HepG2 (cell line): ENCODE measurements at regions not wholly inside any gene's neighbourhood (a gene's known extent, or its start where the extent isn't known, plus 50 kb on each side); places are given as distances from the start of the nearest gene placed in this dataset.

Source experiments
- ATF7 ChIP-seq, 2 experiments: fragments of 450-650 bp in 1 of 2; sonication (generic) in 1 of 2; formaldehyde crosslinking in 1 of 2; IDR thresholded peaks; 2 replicates each; pipeline versions ENCODE4 v1.4.0 to v1.6.1; 2016 to 2020; ENCODE audit warnings: antibody characterized with exemption in 1 of 2, mild to moderate bottlenecking in 1 of 2, missing genetic modification reagents in 1 of 2
- ESRRA ChIP-seq: sonication (generic); formaldehyde crosslinking; IDR thresholded peaks from 2 replicates; pipeline ENCODE4 v1.5.1; 2020; ENCODE audit warnings: mild to moderate bottlenecking, low read depth, missing genetic modification reagents
- EZH2 ChIP-seq: conservative IDR thresholded peaks from 2 replicates; pipeline ENCODE4 v1.6.1; 2012; ENCODE audit warnings: mild to moderate bottlenecking, low read depth, low read length, moderate library complexity
- IRF2 ChIP-seq: IDR thresholded peaks from 2 replicates; pipeline ENCODE4 v1.6.1; 2018; ENCODE audit warnings: missing genetic modification reagents, missing compliant biosample characterization
- NR2C2 ChIP-seq: sonication (generic); formaldehyde crosslinking; IDR thresholded peaks from 2 replicates; pipeline ENCODE4 v1.4.0; 2020; ENCODE audit warnings: missing genetic modification reagents, mild to moderate bottlenecking, moderate library complexity, borderline replicate concordance
- POLR2A ChIP-seq, 2 experiments: IDR thresholded peaks; 2 replicates each; pipeline ENCODE4 v1.6.1; 2011; ENCODE audit warnings: low read depth in 2 of 2, low read length in 2 of 2, mild to moderate bottlenecking in 1 of 2, moderate library complexity in 1 of 2; ENCODE audit not compliant: insufficient read depth in 1 of 2
- POLR2AphosphoS5 ChIP-seq: IDR thresholded peaks from 2 replicates; pipeline ENCODE4 v1.6.1; 2012; ENCODE audit warnings: low read depth, low read length
- RNF219 ChIP-seq: sonication (generic); formaldehyde crosslinking; IDR thresholded peaks from 2 replicates; pipeline ENCODE4 v1.5.0; 2020; ENCODE audit warnings: mild to moderate bottlenecking, missing genetic modification reagents
- TBL1XR1 ChIP-seq: fragments of 150-350 bp; IDR thresholded peaks from 2 replicates; pipeline ENCODE4 v1.6.1; 2014; ENCODE audit warnings: borderline replicate concordance, low read length; ENCODE audit not compliant: partially characterized antibody
- TCF7 ChIP-seq: sonication (generic); IDR thresholded peaks from 2 replicates; pipeline ENCODE4 v1.6.1; 2016; ENCODE audit warnings: antibody characterized with exemption, low read depth
- THAP9 ChIP-seq: sonication (generic); formaldehyde crosslinking; IDR thresholded peaks from 2 replicates; pipeline ENCODE4; 2020; ENCODE audit warnings: missing genetic modification reagents, mild to moderate bottlenecking, borderline replicate concordance
- ZNF10 ChIP-seq: sonication (generic); formaldehyde crosslinking; IDR thresholded peaks from 2 replicates; pipeline ENCODE4 v1.4.0; 2020; ENCODE audit warnings: mild to moderate bottlenecking, low read depth, missing genetic modification reagents, borderline replicate concordance
- ZNF652 ChIP-seq: IDR thresholded peaks from 2 replicates; pipeline ENCODE4 v1.6.1; 2016; ENCODE audit warnings: low read depth, borderline replicate concordance

- TF ChIP-seq ATF7 (IDR thresholded peaks at IDR 0.05), result no peak
- TF ChIP-seq ATF7 (CRISPR knock-in tag; IDR thresholded peaks at IDR 0.05), result no peak
- TF ChIP-seq TBL1XR1, result no peak
- TF ChIP-seq NR2C2, result no peak
- TF ChIP-seq THAP9 (CRISPR knock-in tag), result no peak
- TF ChIP-seq IRF2 (CRISPR knock-in tag), result no peak
- no peak for TF ChIP-seq POLR2AphosphoS5
- no peak for TF ChIP-seq POLR2A (IDR thresholded peaks at IDR 0.05; ENCODE audit: insufficient read depth in 1 of 2, low read depth in 2 of 2, low read length in 2 of 2)
- TF ChIP-seq ZNF10 (CRISPR knock-in tag), result no peak
- TF ChIP-seq EZH2, result no peak
- TF ChIP-seq TCF7, result no peak
- no peak for TF ChIP-seq ZNF652 (CRISPR knock-in tag)
- no peak for TF ChIP-seq RNF219 (CRISPR knock-in tag)
- TF ChIP-seq ESRRA (CRISPR knock-in tag), result no peak
Observed at GRCh38 chr3:45297331-45297730, 71.2 kb upstream of the TMEM158 start.
